Esophagus muscularis mucosa (tissue), 4 donors: ENCODE measurements at regions not wholly inside any gene's neighbourhood (a gene's known extent, or its start where the extent isn't known, plus 50 kb on each side); places are given as distances from the start of the nearest gene placed in this dataset.

ENCODE experiments used
- CTCF ChIP-seq, 3 experiments: fragments of 200-600 bp in 2 of 3; fragments of 450-650 bp in 1 of 3; sonication (generic) in 2 of 3; IDR thresholded peaks; one replicate each; pipeline ENCODE4 v1.5.1; 2017 to 2019; ENCODE audit warnings: antibody characterized with exemption in 3 of 3, mild to moderate bottlenecking in 2 of 3, moderate library complexity in 1 of 3
- EP300 ChIP-seq: sonication (generic); formaldehyde crosslinking; IDR thresholded peaks from one replicate; pipeline ENCODE4 v1.6.1; 2017; ENCODE audit warnings: antibody characterized with exemption
- POLR2A ChIP-seq: fragments of 450-650 bp; IDR thresholded peaks from one replicate; pipeline ENCODE4 v1.6.1; 2017; ENCODE audit warnings: antibody characterized with exemption, moderate library complexity, mild to moderate bottlenecking, low read depth

- TF ChIP-seq EP300 (no peak), CTCF (IDR thresholded peaks at IDR 0.05) (no peak), POLR2A (no peak)
These were observed 159.1 kb downstream of the THBS2 start for GRCh38 chr6:169094552-169094950.
